Endothelial cell of umbilical vein (primary cell): ENCODE measurements at regions not wholly inside any gene's neighbourhood (a gene's known extent, or its start where the extent isn't known, plus 50 kb on each side); places are given as distances from the start of the nearest gene placed in this dataset.

Experiments
- BruUV-seq: library from RNA; stranded (reverse); fragments of 400-500 nt; replicated peaks from 2 replicates; lab custom pipeline; 2021; lab: Mats Ljungman, UMichigan
- CTCF ChIA-PET: fragments of 300-600, 350-600 bp; sonication (Branson Sonifier 250); formaldehyde crosslinking; loops from one replicate; lab custom pipeline; 2021; ENCODE audit warnings: antibody characterized with exemption, inconsistent platforms; lab: Charles Lee
- POLR2A ChIA-PET: fragments of 300-600, 350-600 bp; sonication (Branson Sonifier 250); formaldehyde crosslinking; loops from one replicate; lab custom pipeline; 2021; ENCODE audit warnings: antibody characterized with exemption, inconsistent platforms; lab: Charles Lee
- DNase-seq: peaks from one replicate; pipeline ENCODE4 v3.0.0-alpha.2; 2011; ENCODE audit warnings: low read depth, low spot score
- FAIRE-seq: peaks from 2 replicates; lab custom pipeline; 2011; peaks lifted over from hg19 to GRCh38; lab: Jason Lieb, UNC
- H2AFZ ChIP-seq: 2 replicates; pipeline ENCODE4 v1.6.0; 2012; ENCODE audit warnings: low read depth, low read length, control low read depth, inconsistent platforms
- H3K27ac ChIP-seq: 2 replicates; pipeline ENCODE4 v1.5.1; 2011; ENCODE audit warnings: low read depth, mild to moderate bottlenecking, control low read depth, low read length, moderate library complexity; ENCODE audit not compliant: insufficient read depth
- H3K27me3 ChIP-seq, 2 experiments: 2 replicates each; pipeline versions ENCODE4 v1.6.0 to v1.6.1; 2011; ENCODE audit warnings: low read length in 2 of 2, mixed read lengths in 1 of 2; ENCODE audit not compliant: control insufficient read depth in 2 of 2, insufficient read depth in 2 of 2
- H3K36me3 ChIP-seq, 2 experiments: 2 replicates in 1 of 2; 3 replicates in 1 of 2; pipeline ENCODE4 v1.5.1; 2011; ENCODE audit warnings: low read length in 2 of 2, mild to moderate bottlenecking in 1 of 2, moderate library complexity in 1 of 2; ENCODE audit not compliant: control insufficient read depth in 2 of 2, insufficient read depth in 2 of 2; ENCODE audit errors: extremely low read depth in 1 of 2
- H3K4me1 ChIP-seq: 3 replicates; pipeline ENCODE4 v1.5.1; 2011; ENCODE audit warnings: mild to moderate bottlenecking, low read length; ENCODE audit not compliant: control insufficient read depth, insufficient read depth; ENCODE audit errors: extremely low read depth
- H3K4me2 ChIP-seq: 2 replicates; pipeline ENCODE4 v1.6.1; 2011; ENCODE audit warnings: low read length, control low read depth, mixed read lengths; ENCODE audit not compliant: insufficient read depth
- H3K4me3 ChIP-seq, 3 experiments: fragments of 200-600 bp in 1 of 3; sonication (generic), shearing (Covaris generic) in 1 of 3; replicated peaks in 1 of 3; 2 replicates each; pipeline ENCODE4 v1.5.1; 2011 to 2016; ENCODE audit warnings: control low read depth in 3 of 3, low read length in 3 of 3, mild to moderate bottlenecking in 2 of 3, inconsistent platforms in 1 of 3, low read depth in 1 of 3, moderate library complexity in 1 of 3; ENCODE audit not compliant: insufficient read depth in 1 of 3
- H3K79me2 ChIP-seq: 2 replicates; pipeline ENCODE4 v1.6.0; 2012; ENCODE audit warnings: low read length, inconsistent platforms; ENCODE audit not compliant: control insufficient read depth, insufficient read depth
- H3K9ac ChIP-seq: replicated peaks from 2 replicates; pipeline ENCODE3; 2011; ENCODE audit warnings: low read length, control low read depth; ENCODE audit not compliant: insufficient read depth; ENCODE audit errors: extremely low read depth
- H3K9me1 ChIP-seq: replicated peaks from 3 replicates; pipeline ENCODE4 v1.6.0; 2011; ENCODE audit warnings: mild to moderate bottlenecking, low read length; ENCODE audit not compliant: control insufficient read depth, insufficient read depth; ENCODE audit errors: extremely low read depth
- H3K9me3 ChIP-seq: replicated peaks from 2 replicates; pipeline ENCODE4 v1.5.1; 2012; ENCODE audit warnings: low read length, inconsistent platforms; ENCODE audit not compliant: control insufficient read depth, insufficient read depth
- H4K20me1 ChIP-seq: replicated peaks from 2 replicates; pipeline ENCODE3; 2011; ENCODE audit warnings: mild to moderate bottlenecking, low read length; ENCODE audit not compliant: control insufficient read depth, insufficient read depth; ENCODE audit errors: extremely low read depth
- CTCF ChIP-seq, 2 donors: IDR thresholded peaks; 1 replicate in 1 of 2; 2 replicates in 1 of 2; pipeline ENCODE4 v1.5.1; 2011; ENCODE audit warnings: low read length in 2 of 2, mild to moderate bottlenecking in 2 of 2, moderate library complexity in 2 of 2, control low read depth in 1 of 2, inconsistent platforms in 1 of 2, low read depth in 1 of 2; ENCODE audit not compliant: insufficient read depth in 1 of 2; ENCODE audit errors: extremely low read depth in 1 of 2
- EZH2 ChIP-seq: IDR thresholded peaks from 2 replicates; pipeline ENCODE4 v1.6.1; 2012; ENCODE audit warnings: borderline replicate concordance, low read depth, mild to moderate bottlenecking, moderate library complexity, low read length, inconsistent platforms; ENCODE audit not compliant: severe bottlenecking
- FOS ChIP-seq: IDR thresholded peaks from 2 replicates; pipeline ENCODE4 v1.6.1; 2011; ENCODE audit warnings: mild to moderate bottlenecking, low read length, moderate library complexity, borderline replicate concordance; ENCODE audit not compliant: insufficient read depth
- GATA2 ChIP-seq: IDR thresholded peaks from 2 replicates; pipeline ENCODE4 v1.7.0; 2011; ENCODE audit warnings: low read depth, mild to moderate bottlenecking, moderate library complexity, mixed read lengths, low read length; ENCODE audit not compliant: insufficient read length, insufficient read depth
- JUN ChIP-seq: IDR thresholded peaks from 2 replicates; pipeline ENCODE4 v1.6.1; 2011; ENCODE audit warnings: borderline replicate concordance, low read depth; ENCODE audit not compliant: insufficient read length, insufficient read depth
- MAX ChIP-seq: IDR thresholded peaks from 2 replicates; pipeline ENCODE4 v1.6.1; 2011; ENCODE audit not compliant: insufficient read depth, insufficient read length
- MYC ChIP-seq: IDR thresholded peaks from one replicate; pipeline ENCODE4 v1.6.1; 2011; ENCODE audit warnings: mild to moderate bottlenecking, low read depth, low read length
- POLR2A ChIP-seq: IDR thresholded peaks from 2 replicates; pipeline ENCODE4 v1.6.1; 2012; ENCODE audit warnings: low read depth, mild to moderate bottlenecking, control low read depth, low read length
- POLR2AphosphoS5 ChIP-seq: IDR thresholded peaks from 2 replicates; pipeline ENCODE4 v1.6.1; 2012; ENCODE audit warnings: low read depth, mild to moderate bottlenecking, control low read depth, low read length, moderate library complexity; ENCODE audit not compliant: insufficient read depth
- dilution Hi-C: fragments of 300-500 bp; cut with MboI; formaldehyde crosslinking; loops from one replicate; pipeline ENCODE4 v1.15.0; 2019; ENCODE audit warnings: low sequenced_read_pairs; ENCODE audit not compliant: extremely low pct_ligation_motif_present
- intact Hi-C: fragments of 100-400 bp; cut with micrococcal nuclease; formaldehyde crosslinking; loops from one replicate; pipeline ENCODE4 v1.10.0; 2022

GRCh38 chr6:88368071-88368787, 202.1 kb upstream of the CNR1 start:
- POLR2A ChIA-PET: no interaction called here
- H3K9ac ChIP-seq: no peak overlapping the region
- no peaks in the 10 kb centered on the region for H3K9me3 ChIP-seq
- FAIRE-seq (no peak), DNase-seq (no peak)
- no peaks in the 10 kb centered on the region for H4K20me1 ChIP-seq
- no TSS peak for BruUV-seq
- CTCF ChIA-PET: no interaction called here
- no peaks in the 10 kb centered on the region for H3K36me3 ChIP-seq
- no peaks in the 10 kb centered on the region for H3K79me2 ChIP-seq
- H3K27me3 ChIP-seq: no peaks in the 10 kb centered on the region
- H2AFZ ChIP-seq: no peak overlapping the region
- TF ChIP-seq POLR2AphosphoS5 (no peak), FOS (peak; percentile 21)
- no peaks in the 10 kb centered on the region for H3K9me1 ChIP-seq
- H3K27ac ChIP-seq: no peak overlapping the region
- no peak overlapping the region for H3K4me2 ChIP-seq
- no peaks in the 10 kb centered on the region for H3K4me1 ChIP-seq
- intact Hi-C loops (no loop called here), dilution Hi-C loops (no loop called here)
- no peak overlapping the region for H3K4me3 ChIP-seq

GRCh38 chr6:88367248-88367647, 201.1 kb upstream of the CNR1 start:
- H2AFZ ChIP-seq: no peak overlapping the region
- no peaks in the 10 kb centered on the region for H3K27me3 ChIP-seq
- no peak overlapping the region for H3K27ac ChIP-seq
- BruUV-seq: no TSS peak
- no peaks in the 10 kb centered on the region for H3K79me2 ChIP-seq
- H3K36me3 ChIP-seq: no peaks in the 10 kb centered on the region
- H3K4me3 ChIP-seq: no peak overlapping the region
- H3K4me2 ChIP-seq: no peak overlapping the region
- TF ChIP-seq FOS: no peak
- TF ChIP-seq MAX: no peak
- TF ChIP-seq EZH2: no peak
- no peak for TF ChIP-seq JUN
- TF ChIP-seq POLR2A: no peak
- no peak for TF ChIP-seq POLR2AphosphoS5
- no peak for TF ChIP-seq CTCF (IDR thresholded peaks at IDR 0.05; ENCODE audit: extremely low read depth in 1 of 2, insufficient read depth in 1 of 2, low read depth in 1 of 2, low read length in 2 of 2)
- no peak for TF ChIP-seq GATA2
- TF ChIP-seq MYC: no peak
- no peaks in the 10 kb centered on the region for H3K9me1 ChIP-seq
- H3K9ac ChIP-seq: no peak overlapping the region
- FAIRE-seq (no peak), DNase-seq (no peak)
- ChIA-PET CTCF (interaction anchor here (0.7 kb wide), 1 partner anchor 9 kb away, joined by 3 read pairs; no protein-coding TSS in a partner anchor), POLR2A (no interaction called here)
- H3K9me3 ChIP-seq: no peaks in the 10 kb centered on the region
- dilution Hi-C loops: no loop called here
- no peaks in the 10 kb centered on the region for H3K4me1 ChIP-seq
- intact Hi-C loops: no loop called here
- H4K20me1 ChIP-seq: no peaks in the 10 kb centered on the region
